GM19463 (cell line): ENCODE measurements at regions not wholly inside any gene's neighbourhood (a gene's known extent, or its start where the extent isn't known, plus 50 kb on each side); places are given as distances from the start of the nearest gene placed in this dataset.
A peak's percentile ranks its signal among the peaks of the same experiment; 100 is the strongest.
"Not testable (repeated sequence)": the region's sequence is repeated elsewhere in the genome, so short reads cannot be mapped to it uniquely, and the experiment has no call there.

Experiments used
- ATAC-seq: cut with Tn5 transposase; IDR thresholded peaks from one replicate; pipeline ENCODE4 v1.9.1; 2021; ENCODE audit warnings: mild to moderate bottlenecking, moderate library complexity; ENCODE audit not compliant: unreplicated experiment

GRCh38 chr1:200257235-200257634 lies 152.6 kb downstream of the ZNF281 start:
- ATAC-seq = no peak

GRCh38 chr1:200254602-200255001 lies 155.2 kb downstream of the ZNF281 start:
- ATAC-seq = not testable (repeated sequence)

DNA sequence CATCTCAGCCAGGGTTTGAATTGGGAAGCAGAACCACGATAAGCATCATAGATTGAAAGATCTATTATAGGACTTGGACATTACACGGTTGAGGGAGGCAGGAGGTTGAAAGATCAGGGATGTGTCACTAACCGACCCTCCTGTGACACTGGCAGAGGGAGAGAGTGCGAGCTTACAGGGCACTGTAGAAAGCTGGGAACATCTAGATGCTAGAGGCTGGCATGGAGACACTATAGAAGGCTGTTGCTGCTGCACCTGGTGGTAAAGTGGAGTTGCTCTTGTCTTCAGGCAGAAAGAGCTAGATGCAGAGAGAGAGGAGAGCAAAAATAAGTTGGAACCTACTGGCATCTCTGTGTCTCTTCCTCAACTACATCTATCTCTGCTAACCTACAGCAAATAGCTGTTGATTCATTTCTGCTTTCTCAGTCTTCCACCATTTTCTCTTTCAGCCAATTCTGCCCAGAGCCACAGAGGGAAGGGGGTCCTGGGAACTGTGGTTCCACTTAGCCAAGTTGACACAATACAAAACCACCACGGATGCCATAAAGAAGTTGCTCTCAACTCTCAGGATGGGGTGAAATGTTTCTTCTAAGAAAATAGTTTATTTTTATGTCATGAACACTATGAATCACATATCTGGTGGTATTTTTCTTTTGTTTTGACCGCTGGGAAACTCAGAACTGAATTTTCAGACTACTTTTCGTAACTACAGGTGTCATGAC lies 155.9 kb downstream of the ZNF281 start:
- ATAC-seq = peak; percentile 41

GRCh38 chr1:200252531-200252930 lies 157.3 kb downstream of the ZNF281 start:
- ATAC-seq = no peak

GRCh38 chr1:200250469-200250868 lies 159.4 kb downstream of the ZNF281 start:
- ATAC-seq = no peak

- ATAC-seq = no peak
These were observed 161.3 kb downstream of the ZNF281 start for GRCh38 chr1:200248541-200248940.

- no peak for ATAC-seq
These were observed 162.3 kb downstream of the ZNF281 start for GRCh38 chr1:200247518-200247917.

- ATAC-seq = no peak
These were observed 164.4 kb downstream of the ZNF281 start for GRCh38 chr1:200245473-200245872.

GRCh38 chr1:200243042-200243437 lies 166.8 kb downstream of the ZNF281 start:
- ATAC-seq = no peak

DNA sequence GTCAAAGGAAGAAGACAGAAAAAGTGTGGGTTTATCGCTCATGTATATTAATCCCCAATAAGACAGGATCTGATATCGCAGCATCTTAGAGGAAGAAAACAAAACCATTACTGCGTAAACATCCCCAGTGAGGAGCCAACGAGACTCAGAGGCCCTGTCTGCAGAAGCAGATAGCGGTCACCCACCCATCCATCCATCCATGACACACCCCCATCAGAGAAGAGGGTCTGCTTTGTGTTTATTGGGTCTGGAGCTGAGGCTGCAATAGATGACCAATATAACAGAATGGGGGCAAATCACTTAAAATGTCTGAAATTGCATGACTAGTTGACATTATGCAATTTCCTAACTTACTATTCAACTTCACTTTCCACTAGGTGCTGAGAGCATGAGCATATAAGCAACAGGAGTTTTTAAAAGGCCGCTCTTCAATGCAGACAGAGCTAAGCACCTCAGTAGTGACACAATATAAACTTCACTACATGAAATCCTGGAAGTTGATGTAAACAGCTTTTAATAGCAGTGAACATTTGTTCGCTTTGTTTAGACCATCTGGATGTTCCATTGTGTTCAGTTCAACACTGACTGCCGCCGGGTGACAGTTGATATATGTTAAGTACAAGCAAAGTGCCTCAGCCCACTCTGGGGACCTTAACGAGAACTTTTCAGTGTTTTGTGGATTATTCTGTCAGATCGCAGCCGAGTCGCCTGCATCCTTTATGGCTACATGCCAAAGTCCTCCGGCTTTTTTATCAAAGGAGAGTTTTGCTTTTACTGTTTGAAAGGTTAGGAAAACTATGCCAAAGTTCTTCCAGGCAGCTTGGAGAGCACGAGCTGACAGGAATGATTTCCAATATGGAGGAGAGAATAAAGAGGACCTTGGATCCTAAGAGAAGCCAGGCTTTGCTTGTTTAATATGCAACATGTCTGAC lies 167.5 kb downstream of the ZNF281 start:
- ATAC-seq = no peak

- ATAC-seq = no peak
These were observed 169.2 kb downstream of the ZNF281 start for GRCh38 chr1:200240656-200241055.

- ATAC-seq = no peak
These were observed 171.5 kb downstream of the ZNF281 start for GRCh38 chr1:200238311-200238710.

- ATAC-seq = no peak
These were observed 172.8 kb downstream of the ZNF281 start for GRCh38 chr1:200237066-200237465.

GRCh38 chr1:200234938-200235337 lies 174.9 kb downstream of the ZNF281 start:
- no peak for ATAC-seq

- ATAC-seq = no peak
These were observed 176.4 kb downstream of the ZNF281 start for GRCh38 chr1:200233393-200233792.

DNA sequence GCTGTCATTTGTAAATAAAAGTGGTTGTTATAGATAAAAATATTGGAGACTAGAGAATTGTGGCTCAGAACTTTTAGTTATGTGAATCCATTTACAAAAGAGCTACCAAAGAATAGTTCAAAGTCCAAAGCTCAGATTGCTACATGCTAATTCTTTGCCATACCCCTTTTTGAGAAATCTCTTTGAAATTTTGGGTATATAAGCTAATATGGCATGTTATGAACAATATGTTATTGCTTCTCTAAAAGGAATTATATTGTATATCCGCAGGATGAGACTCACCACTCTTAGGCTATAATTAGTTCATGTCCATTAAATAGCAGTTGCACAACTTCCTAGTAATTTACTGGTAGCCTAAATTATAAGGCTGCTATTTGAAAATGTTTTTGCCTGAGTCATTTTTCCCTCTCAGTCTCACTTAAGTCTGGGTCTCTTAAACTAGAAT lies 178.0 kb downstream of the ZNF281 start:
- ATAC-seq = no peak

- no peak for ATAC-seq
These were observed 179.2 kb downstream of the ZNF281 start for GRCh38 chr1:200230671-200231070.

DNA sequence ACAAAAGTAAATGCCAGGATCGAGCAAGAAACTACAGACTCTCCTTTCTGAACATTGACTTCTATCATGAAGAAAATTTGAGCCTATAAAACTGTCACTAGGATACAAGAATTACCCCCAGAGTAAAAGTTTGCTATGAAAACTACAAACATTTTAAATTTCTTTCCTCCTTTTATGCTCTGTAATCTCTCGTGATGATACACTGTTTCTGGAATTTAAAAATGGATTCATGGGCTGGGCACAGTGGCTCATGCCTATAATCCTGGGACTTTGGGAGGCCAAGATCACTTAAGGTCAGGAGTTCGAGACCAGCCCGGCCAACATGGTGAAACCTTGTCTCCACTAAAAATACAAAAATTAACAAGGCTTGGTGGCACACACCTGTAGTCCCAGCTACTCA lies 181.3 kb downstream of the ZNF281 start:
- no peak for ATAC-seq

- no peak for ATAC-seq
These were observed 181.8 kb downstream of the ZNF281 start for GRCh38 chr1:200228081-200228480.
